IPS-15b (cell line): ENCODE measurements at regions not wholly inside any gene's neighbourhood (a gene's known extent, or its start where the extent isn't known, plus 50 kb on each side); places are given as distances from the start of the nearest gene placed in this dataset.

Source experiments
- H3K27me3 ChIP-seq: one replicate; pipeline ENCODE4 v1.6.1; 2013; ENCODE audit warnings: low read length; ENCODE audit not compliant: control insufficient read depth, insufficient read depth
- H3K36me3 ChIP-seq: one replicate; pipeline ENCODE4 v1.6.1; 2013; ENCODE audit warnings: low read length; ENCODE audit not compliant: control insufficient read depth, insufficient read depth
- H3K4me1 ChIP-seq: one replicate; pipeline ENCODE4 v1.6.1; 2013; ENCODE audit warnings: mild to moderate bottlenecking, low read length; ENCODE audit not compliant: control insufficient read depth, insufficient read depth
- H3K4me3 ChIP-seq: one replicate; pipeline ENCODE4 v1.5.1; 2013; ENCODE audit warnings: low read depth, low read length
- H3K9ac ChIP-seq: one replicate; pipeline ENCODE4 v1.6.1; 2013; ENCODE audit warnings: low read depth, mild to moderate bottlenecking, low read length
- H3K9me3 ChIP-seq: one replicate; pipeline ENCODE4 v1.6.1; 2013; ENCODE audit warnings: mild to moderate bottlenecking, low read length; ENCODE audit not compliant: control insufficient read depth, insufficient read depth

- no peak overlapping the region for H3K9ac ChIP-seq
- H3K36me3 ChIP-seq, result no peaks in the 10 kb centered on the region
- H3K4me1 ChIP-seq, result no peaks in the 10 kb centered on the region
- H3K9me3 ChIP-seq, result no peaks in the 10 kb centered on the region
- no peak overlapping the region for H3K4me3 ChIP-seq
- H3K27me3 ChIP-seq, result no peaks in the 10 kb centered on the region
Measured at GRCh38 chr9:26551971-26552370, 340.6 kb downstream of the CAAP1 start.

GRCh38 chr9:26551451-26551850 is 341.2 kb downstream of the CAAP1 start:
- no peaks in the 10 kb centered on the region for H3K36me3 ChIP-seq
- no peaks in the 10 kb centered on the region for H3K9me3 ChIP-seq
- no peaks in the 10 kb centered on the region for H3K4me1 ChIP-seq
- no peak overlapping the region for H3K4me3 ChIP-seq
- H3K27me3 ChIP-seq, result no peaks in the 10 kb centered on the region
- H3K9ac ChIP-seq, result no peak overlapping the region

GRCh38 chr9:26548781-26549290 is 343.8 kb downstream of the CAAP1 start:
- H3K9me3 ChIP-seq, result no peaks in the 10 kb centered on the region
- H3K9ac ChIP-seq, result no peak overlapping the region
- no peaks in the 10 kb centered on the region for H3K27me3 ChIP-seq
- no peaks in the 10 kb centered on the region for H3K4me1 ChIP-seq
- H3K4me3 ChIP-seq, result no peak overlapping the region
- no peaks in the 10 kb centered on the region for H3K36me3 ChIP-seq

GRCh38 chr9:26539867-26540493 is 352.6 kb downstream of the CAAP1 start:
- no peak overlapping the region for H3K9ac ChIP-seq

GRCh38 chr9:26537211-26537610 is 355.4 kb downstream of the CAAP1 start:
- no peaks in the 10 kb centered on the region for H3K36me3 ChIP-seq
- no peaks in the 10 kb centered on the region for H3K9me3 ChIP-seq
- H3K9ac ChIP-seq, result no peak overlapping the region

More at GRCh38 chr9:26539867-26540493, 352.6 kb downstream of the CAAP1 start:
- Histone ChIP-seq H3K27me3 (no peaks in the 10 kb centered on the region), H3K36me3 (no peaks in the 10 kb centered on the region), H3K9me3 (no peaks in the 10 kb centered on the region), H3K4me3 (no peak overlapping the region), H3K4me1 (no peaks in the 10 kb centered on the region)

GRCh38 chr9:26535151-26535550 is 357.5 kb downstream of the CAAP1 start:
- Histone ChIP-seq H3K4me3 (no peak overlapping the region), H3K4me1 (no peaks in the 10 kb centered on the region), H3K27me3 (no peaks in the 10 kb centered on the region), H3K9me3 (no peaks in the 10 kb centered on the region), H3K36me3 (no peaks in the 10 kb centered on the region), H3K9ac (no peak overlapping the region)

More at GRCh38 chr9:26537211-26537610, 355.4 kb downstream of the CAAP1 start:
- H3K4me3 ChIP-seq, result no peak overlapping the region
- H3K4me1 ChIP-seq, result no peaks in the 10 kb centered on the region
- no peaks in the 10 kb centered on the region for H3K27me3 ChIP-seq

GRCh38 chr9:26530841-26531240 is 361.8 kb downstream of the CAAP1 start:
- Histone ChIP-seq H3K4me1 (no peaks in the 10 kb centered on the region), H3K36me3 (no peaks in the 10 kb centered on the region), H3K9ac (no peak overlapping the region), H3K9me3 (no peaks in the 10 kb centered on the region), H3K4me3 (no peak overlapping the region), H3K27me3 (no peaks in the 10 kb centered on the region)

- Histone ChIP-seq H3K36me3 (no peaks in the 10 kb centered on the region), H3K27me3 (no peaks in the 10 kb centered on the region), H3K4me1 (no peaks in the 10 kb centered on the region), H3K9me3 (no peaks in the 10 kb centered on the region), H3K9ac (no peak overlapping the region), H3K4me3 (no peak overlapping the region)
Measured at GRCh38 chr9:26527931-26528330, 364.7 kb downstream of the CAAP1 start.

GRCh38 chr9:26524267-26524666 is 368.3 kb downstream of the CAAP1 start:
- H3K36me3 ChIP-seq, result no peaks in the 10 kb centered on the region
- no peaks in the 10 kb centered on the region for H3K27me3 ChIP-seq
- H3K9me3 ChIP-seq, result no peaks in the 10 kb centered on the region
- no peaks in the 10 kb centered on the region for H3K4me1 ChIP-seq
- H3K4me3 ChIP-seq, result no peak overlapping the region
- no peak overlapping the region for H3K9ac ChIP-seq

- Histone ChIP-seq H3K9ac (no peak overlapping the region), H3K27me3 (no peaks in the 10 kb centered on the region), H3K4me1 (no peaks in the 10 kb centered on the region), H3K9me3 (no peaks in the 10 kb centered on the region), H3K36me3 (no peaks in the 10 kb centered on the region), H3K4me3 (no peak overlapping the region)
Measured at GRCh38 chr9:26523577-26523976, 369.0 kb downstream of the CAAP1 start.

GRCh38 chr9:26520141-26520540 is 372.5 kb downstream of the CAAP1 start:
- H3K27me3 ChIP-seq, result no peaks in the 10 kb centered on the region

GRCh38 chr9:26516773-26517343 is 375.7 kb downstream of the CAAP1 start:
- Histone ChIP-seq H3K4me1 (no peaks in the 10 kb centered on the region), H3K36me3 (no peaks in the 10 kb centered on the region), H3K9me3 (no peaks in the 10 kb centered on the region), H3K9ac (no peak overlapping the region), H3K4me3 (no peak overlapping the region), H3K27me3 (no peaks in the 10 kb centered on the region)

More at GRCh38 chr9:26520141-26520540, 372.5 kb downstream of the CAAP1 start:
- H3K4me1 ChIP-seq, result no peaks in the 10 kb centered on the region
- no peaks in the 10 kb centered on the region for H3K9me3 ChIP-seq
- no peaks in the 10 kb centered on the region for H3K36me3 ChIP-seq
- H3K9ac ChIP-seq, result no peak overlapping the region
- no peak overlapping the region for H3K4me3 ChIP-seq
